A549 (cell line): ENCODE measurements at regions not wholly inside any gene's neighbourhood (a gene's known extent, or its start where the extent isn't known, plus 50 kb on each side); places are given as distances from the start of the nearest gene placed in this dataset.

Source experiments
- ATAC-seq, 2 experiments: fragments of 200-7000 bp in 1 of 2; fragments of >200 bp in 1 of 2; cut with Nextera tagmentation in 1 of 2; cut with Tn5 transposase in 1 of 2; 3 replicates each; pipeline versions ENCODE4 v1.8.0 to v1.9.1; 2018 to 2020; ENCODE audit warnings: mild to moderate bottlenecking in 1 of 2, moderate library complexity in 1 of 2
- CTCF ChIA-PET: fragments of 300-600 bp; sonication (Branson Sonifier 250); formaldehyde crosslinking; extraction: SDS; loops from one replicate; lab custom pipeline; 2021; ENCODE audit warnings: antibody characterized with exemption, inconsistent platforms; lab: Yijun Ruan, JAX
- POLR2A ChIA-PET: fragments of 350-600 bp; formaldehyde crosslinking; extraction: SDS; loops from one replicate; lab custom pipeline; 2021; ENCODE audit warnings: antibody characterized with exemption, inconsistent platforms; lab: Yijun Ruan, JAX
- DNase-seq, 2 experiments: peaks; one replicate each; pipeline versions ENCODE4 v3.0.0 to v3.0.0-alpha.2; 2011 to 2016; ENCODE audit warnings: low read depth in 1 of 2, low spot score in 1 of 2
- FAIRE-seq: peaks from 2 replicates; lab custom pipeline; 2011; peaks lifted over from hg19 to GRCh38; lab: Jason Lieb, UNC
- H3K27ac ChIP-seq, 2 experiments: fragments of >200 bp; sonication (Bioruptor Twin); formaldehyde crosslinking; 3 replicates each; pipeline ENCODE4 v1.5.1; 2016 to 2017
- H3K4me1 ChIP-seq: fragments of >200 bp; sonication (Bioruptor Twin); formaldehyde crosslinking; 3 replicates; pipeline ENCODE4 v1.6.1; 2016
- H3K4me2 ChIP-seq: fragments of >200 bp; sonication (Bioruptor Twin); formaldehyde crosslinking; 3 replicates; pipeline ENCODE4 v1.6.1; 2016
- H3K4me3 ChIP-seq: fragments of >200 bp; sonication (Bioruptor Twin); formaldehyde crosslinking; 3 replicates; pipeline ENCODE4 v1.5.1; 2016
- H3K9me3 ChIP-seq: fragments of >200 bp; sonication (Bioruptor Twin); formaldehyde crosslinking; 3 replicates; pipeline ENCODE4 v1.6.1; 2016
- BHLHE40 ChIP-seq: IDR thresholded peaks from 2 replicates; pipeline ENCODE4 v1.6.1; 2012; ENCODE audit warnings: low read depth, low read length, inconsistent platforms
- CBX2 ChIP-seq: fragments of 200-600 bp; sonication (generic); IDR thresholded peaks from 2 replicates; pipeline ENCODE4 v1.6.1; 2016; ENCODE audit warnings: low read depth, mild to moderate bottlenecking, borderline replicate concordance
- CBX8 ChIP-seq: fragments of 200-600 bp; sonication (generic); IDR thresholded peaks from 2 replicates; pipeline ENCODE4 v1.6.1; 2016
- CEBPB ChIP-seq, 2 experiments: fragments of >200 bp in 1 of 2; sonication (Bioruptor Twin) in 1 of 2; formaldehyde crosslinking in 1 of 2; IDR thresholded peaks; 2 replicates each; pipeline ENCODE4 v1.6.1; 2012 to 2016
- EHF ChIP-seq: fragments of 250-450 bp; sonication (Bioruptor Pico); IDR thresholded peaks from 2 replicates; pipeline ENCODE4 v1.5.0; 2020; ENCODE audit warnings: mild to moderate bottlenecking
- EHMT2 ChIP-seq: fragments of 200-600 bp; sonication (generic); IDR thresholded peaks from 2 replicates; pipeline ENCODE4 v1.6.1; 2016; ENCODE audit warnings: antibody characterized with exemption, low read depth, mild to moderate bottlenecking, moderate library complexity
- ELK1 ChIP-seq: fragments of 150-350 bp; IDR thresholded peaks from 2 replicates; pipeline ENCODE4 v1.6.1; 2014; ENCODE audit warnings: low read depth, mild to moderate bottlenecking, low read length
- EP300 ChIP-seq, 2 experiments: fragments of >200 bp; sonication (Bioruptor Twin); formaldehyde crosslinking; IDR thresholded peaks; 2 replicates in 1 of 2; 3 replicates in 1 of 2; pipeline ENCODE4 v1.6.1; 2016 to 2017
- FOSB ChIP-seq: fragments of 250-450 bp; sonication (Bioruptor Pico); IDR thresholded peaks from 2 replicates; pipeline ENCODE4 v1.5.0; 2020; ENCODE audit warnings: mild to moderate bottlenecking, moderate library complexity
- FOXS1 ChIP-seq: fragments of 250-450 bp; sonication (Bioruptor Pico); IDR thresholded peaks from 2 replicates; pipeline ENCODE4 v1.5.0; 2020; ENCODE audit warnings: mild to moderate bottlenecking, moderate library complexity
- GATA3 ChIP-seq: IDR thresholded peaks from 2 replicates; pipeline ENCODE4 v1.6.1; 2012; ENCODE audit warnings: borderline replicate concordance
- HEYL ChIP-seq: fragments of 250-450 bp; sonication (Bioruptor Pico); IDR thresholded peaks from 2 replicates; pipeline ENCODE4 v1.8.0; 2021; ENCODE audit warnings: mild to moderate bottlenecking, moderate library complexity
- HOXA7 ChIP-seq: fragments of 250-450 bp; sonication (Bioruptor Pico); IDR thresholded peaks from 2 replicates; pipeline ENCODE4 v1.5.0; 2020; ENCODE audit warnings: mild to moderate bottlenecking, moderate library complexity
- JUN ChIP-seq, 2 experiments: fragments of >200 bp; sonication (Bioruptor Twin); formaldehyde crosslinking; IDR thresholded peaks; 2 replicates in 1 of 2; 3 replicates in 1 of 2; pipeline ENCODE4 v1.6.1; 2016 to 2017
- MAZ ChIP-seq: fragments of 150-350 bp; IDR thresholded peaks from 2 replicates; pipeline ENCODE4 v1.6.1; 2014; ENCODE audit warnings: antibody characterized with exemption, low read depth, low read length, borderline replicate concordance
- NPAS2 ChIP-seq: fragments of 250-450 bp; sonication (Bioruptor Pico); IDR thresholded peaks from 2 replicates; pipeline ENCODE4 v1.8.0; 2022; ENCODE audit warnings: mild to moderate bottlenecking, moderate library complexity, borderline replicate concordance
- PBX3 ChIP-seq: IDR thresholded peaks from 2 replicates; pipeline ENCODE4 v1.6.1; 2012
- PHF8 ChIP-seq: fragments of 200-600 bp; sonication (generic); IDR thresholded peaks from 2 replicates; pipeline ENCODE4 v1.6.1; 2016; ENCODE audit warnings: low read depth, mild to moderate bottlenecking, antibody characterized with exemption, moderate library complexity, borderline replicate concordance
- POLR2AphosphoS2 ChIP-seq: conservative IDR thresholded peaks from 2 replicates; pipeline ENCODE4 v1.6.1; 2012; ENCODE audit warnings: low read length, improper control_type of control experiment, inconsistent platforms
- RFX5 ChIP-seq: fragments of 450-650 bp; IDR thresholded peaks from 2 replicates; pipeline ENCODE4 v1.7.1; 2014; ENCODE audit warnings: antibody characterized with exemption, mild to moderate bottlenecking, moderate library complexity
- RNF2 ChIP-seq: fragments of 200-600 bp; sonication (generic); IDR thresholded peaks from 2 replicates; pipeline ENCODE4 v1.6.1; 2016; ENCODE audit warnings: low read depth, mild to moderate bottlenecking, antibody characterized with exemption, moderate library complexity, borderline replicate concordance
- SMC3 ChIP-seq: fragments of >200 bp; sonication (Bioruptor Twin); formaldehyde crosslinking; IDR thresholded peaks from 3 replicates; pipeline ENCODE4 v1.6.1; 2018; ENCODE audit warnings: inconsistent platforms
- SREBF2 ChIP-seq: fragments of 450-650 bp; IDR thresholded peaks from 2 replicates; pipeline ENCODE4 v1.6.1; 2014; ENCODE audit warnings: mild to moderate bottlenecking, moderate library complexity
- TP53 ChIP-seq: fragments of 250-450 bp; sonication (Bioruptor Pico); IDR thresholded peaks from 2 replicates; pipeline ENCODE4 v1.5.0; 2021; ENCODE audit warnings: mild to moderate bottlenecking, moderate library complexity
- USF2 ChIP-seq: fragments of 450-650 bp; IDR thresholded peaks from 2 replicates; pipeline ENCODE4 v1.6.1; 2014; ENCODE audit warnings: antibody characterized with exemption
- ZFP36 ChIP-seq: fragments of 450-650 bp; IDR thresholded peaks from 2 replicates; pipeline ENCODE4 v1.6.1; 2014; ENCODE audit warnings: borderline replicate concordance; ENCODE audit not compliant: partially characterized antibody
- ZNF302 ChIP-seq: fragments of 250-450 bp; sonication (Bioruptor Pico); IDR thresholded peaks from 2 replicates; pipeline ENCODE4 v1.9.0; 2021; ENCODE audit warnings: inconsistent platforms, mild to moderate bottlenecking, moderate library complexity
- WGBS: methylation state at CpG from one replicate; pipeline ENCODE4 v1.1.6; 2017; ENCODE audit errors: missing lambda C conversion rate; 5-methylcytosine and 5-hydroxymethylcytosine counted together
- TF ChIP-seq, protein P1 (sequence below): fragments of 200-600 bp; sonication (generic); IDR thresholded peaks from 2 replicates; pipeline ENCODE4 v1.6.1; 2016; ENCODE audit warnings: antibody characterized with exemption, mild to moderate bottlenecking, moderate library complexity
- TF ChIP-seq, protein P2 (sequence below): IDR thresholded peaks from 2 replicates; pipeline ENCODE4 v1.6.1; 2012

DNA sequence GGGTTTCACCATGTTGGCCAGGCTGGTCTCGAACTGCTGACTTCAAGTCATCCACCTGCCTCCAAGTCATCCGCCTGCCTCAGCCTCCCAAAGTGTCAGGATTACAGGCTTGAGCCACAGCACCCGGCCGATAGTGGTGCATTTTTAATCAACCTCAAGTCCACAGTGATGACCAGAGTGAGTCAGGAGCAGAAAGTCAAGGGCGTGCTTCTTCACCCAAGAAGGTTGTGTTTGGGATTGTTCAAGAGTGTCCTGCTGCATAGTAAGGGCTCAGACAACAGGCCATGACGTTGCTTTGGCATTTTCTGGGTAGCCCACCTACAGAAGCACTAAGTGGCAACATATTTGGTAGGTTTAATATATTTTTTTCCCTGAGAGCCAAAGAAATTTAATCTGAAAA lies 108.3 kb upstream of the FAM20A start (continued):
- no peak for TF ChIP-seq TP53 (CRISPR knock-in tag)
- TF ChIP-seq EHMT2: no peak
- TF ChIP-seq JUN (IDR thresholded peaks at IDR 0.05): no peak
- TF ChIP-seq RFX5: no peak
- TF ChIP-seq USF2: no peak
- no peak for TF ChIP-seq PHF8
- TF ChIP-seq CEBPB (IDR thresholded peaks at IDR 0.05): no peak

DNA sequence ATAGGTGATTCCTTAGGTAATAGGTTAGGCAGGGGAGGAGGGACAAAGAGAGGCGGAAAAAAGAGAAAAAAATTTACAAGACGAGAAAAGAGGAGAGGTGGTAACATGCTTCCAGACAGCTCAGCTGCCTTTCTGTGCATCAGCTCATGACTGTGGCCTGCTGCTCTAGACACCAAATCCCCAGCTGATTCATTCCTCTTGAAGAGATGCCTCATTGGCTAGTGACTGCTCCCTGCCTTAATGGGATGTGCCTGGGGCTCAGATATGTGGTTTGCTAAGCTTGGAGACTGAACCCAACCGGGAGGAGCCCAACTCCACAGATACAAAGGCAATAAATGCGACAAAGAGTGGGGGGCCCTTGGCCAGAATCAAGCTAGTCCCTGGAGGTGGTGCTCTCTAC lies 105.9 kb upstream of the FAM20A start:
- Histone ChIP-seq H3K4me3 (no peak overlapping the region), H3K27ac (no peak overlapping the region), H3K4me2 (no peak overlapping the region), H3K4me1 (no peaks in the 10 kb centered on the region), H3K9me3 (no peaks in the 10 kb centered on the region)
- POLR2A ChIA-PET: no interaction called here
- no peak for ATAC-seq
- TF ChIP-seq MAZ: no peak
- no peak for TF ChIP-seq CBX8
- TF ChIP-seq PBX3: no peak
- no peak for TF ChIP-seq SMC3
- TF ChIP-seq RFX5: no peak
- no peak for TF ChIP-seq NPAS2 (CRISPR knock-in tag)
- TF ChIP-seq JUN (IDR thresholded peaks at IDR 0.05): no peak
- CTCF ChIA-PET: interaction anchor here (1.0 to 1.1 kb wide), 2 partner anchors 10 to 34 kb away, joined by 3 to 6 read pairs; no protein-coding TSS in a partner anchor
- WGBS: 59% methylated on average over 4 of the region's 4 CpGs
- DNase-seq: no peak
- FAIRE-seq: no peak

GRCh38 chr17:68706356-68706920 lies 105.3 kb upstream of the FAM20A start:
- Histone ChIP-seq H3K4me1 (no peaks in the 10 kb centered on the region), H3K4me2 (no peak overlapping the region), H3K4me3 (no peak overlapping the region), H3K9me3 (no peaks in the 10 kb centered on the region), H3K27ac (no peak overlapping the region)
- TF ChIP-seq FOXS1 (CRISPR knock-in tag): no peak
- TF ChIP-seq EHF: no peak
- no peak for TF ChIP-seq ELK1
- no peak for TF ChIP-seq GATA3
- TF ChIP-seq ZNF302: no peak
- no peak for TF ChIP-seq RNF2
- no peak for TF ChIP-seq CBX8
- no peak for TF ChIP-seq FOSB
- no peak for TF ChIP-seq CBX2
- TF ChIP-seq HEYL (CRISPR knock-in tag): no peak
- TF ChIP-seq EP300 (IDR thresholded peaks at IDR 0.05): no peak
- no peak for TF ChIP-seq RFX5
- TF ChIP-seq ZFP36: no peak
- TF ChIP-seq, protein P1, sequence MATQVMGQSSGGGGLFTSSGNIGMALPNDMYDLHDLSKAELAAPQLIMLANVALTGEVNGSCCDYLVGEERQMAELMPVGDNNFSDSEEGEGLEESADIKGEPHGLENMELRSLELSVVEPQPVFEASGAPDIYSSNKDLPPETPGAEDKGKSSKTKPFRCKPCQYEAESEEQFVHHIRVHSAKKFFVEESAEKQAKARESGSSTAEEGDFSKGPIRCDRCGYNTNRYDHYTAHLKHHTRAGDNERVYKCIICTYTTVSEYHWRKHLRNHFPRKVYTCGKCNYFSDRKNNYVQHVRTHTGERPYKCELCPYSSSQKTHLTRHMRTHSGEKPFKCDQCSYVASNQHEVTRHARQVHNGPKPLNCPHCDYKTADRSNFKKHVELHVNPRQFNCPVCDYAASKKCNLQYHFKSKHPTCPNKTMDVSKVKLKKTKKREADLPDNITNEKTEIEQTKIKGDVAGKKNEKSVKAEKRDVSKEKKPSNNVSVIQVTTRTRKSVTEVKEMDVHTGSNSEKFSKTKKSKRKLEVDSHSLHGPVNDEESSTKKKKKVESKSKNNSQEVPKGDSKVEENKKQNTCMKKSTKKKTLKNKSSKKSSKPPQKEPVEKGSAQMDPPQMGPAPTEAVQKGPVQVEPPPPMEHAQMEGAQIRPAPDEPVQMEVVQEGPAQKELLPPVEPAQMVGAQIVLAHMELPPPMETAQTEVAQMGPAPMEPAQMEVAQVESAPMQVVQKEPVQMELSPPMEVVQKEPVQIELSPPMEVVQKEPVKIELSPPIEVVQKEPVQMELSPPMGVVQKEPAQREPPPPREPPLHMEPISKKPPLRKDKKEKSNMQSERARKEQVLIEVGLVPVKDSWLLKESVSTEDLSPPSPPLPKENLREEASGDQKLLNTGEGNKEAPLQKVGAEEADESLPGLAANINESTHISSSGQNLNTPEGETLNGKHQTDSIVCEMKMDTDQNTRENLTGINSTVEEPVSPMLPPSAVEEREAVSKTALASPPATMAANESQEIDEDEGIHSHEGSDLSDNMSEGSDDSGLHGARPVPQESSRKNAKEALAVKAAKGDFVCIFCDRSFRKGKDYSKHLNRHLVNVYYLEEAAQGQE: no peak
- TF ChIP-seq USF2: no peak
- no peak for TF ChIP-seq HOXA7 (CRISPR knock-in tag)
- TF ChIP-seq, protein P2, sequence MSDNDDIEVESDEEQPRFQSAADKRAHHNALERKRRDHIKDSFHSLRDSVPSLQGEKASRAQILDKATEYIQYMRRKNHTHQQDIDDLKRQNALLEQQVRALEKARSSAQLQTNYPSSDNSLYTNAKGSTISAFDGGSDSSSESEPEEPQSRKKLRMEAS: no peak
- TF ChIP-seq POLR2AphosphoS2: no peak
- no peak for TF ChIP-seq SREBF2
- TF ChIP-seq BHLHE40: no peak
- ATAC-seq (no peak), FAIRE-seq (no peak), DNase-seq (no peak)
- POLR2A ChIA-PET: no interaction called here
- CTCF ChIA-PET: interaction anchor here (1.0 to 1.1 kb wide), 2 partner anchors 9 to 35 kb away, joined by 3 to 6 read pairs; no protein-coding TSS in a partner anchor
- 35% methylated on average over 5 of the region's 5 CpGs for WGBS
